Right cardiac atrium (tissue), 5 donors: ENCODE measurements at regions not wholly inside any gene's neighbourhood (a gene's known extent, or its start where the extent isn't known, plus 50 kb on each side); places are given as distances from the start of the nearest gene placed in this dataset.

ENCODE experiments used
- ATAC-seq, 2 donors: fragments of 200-7000 bp; cut with Tn5 transposase; one replicate each; pipeline versions ENCODE4 v1.8.0 to v1.9.1; 2020; ENCODE audit warnings: moderate library complexity in 2 of 2, mild to moderate bottlenecking in 1 of 2
- DNase-seq, 3 donors: peaks; one replicate each; pipeline ENCODE4 v3.0.0-alpha.2; 2020
- H3K27ac ChIP-seq: one replicate; pipeline ENCODE4 v1.5.1; 2013; ENCODE audit warnings: mild to moderate bottlenecking, low read length, control low read depth, moderate library complexity
- H3K27me3 ChIP-seq: one replicate; pipeline ENCODE4 v1.6.1; 2013; ENCODE audit not compliant: control insufficient read depth, insufficient read depth
- H3K4me1 ChIP-seq: one replicate; pipeline ENCODE4 v1.6.1; 2013; ENCODE audit warnings: low read length; ENCODE audit not compliant: control insufficient read depth, insufficient read depth
- H3K4me3 ChIP-seq: one replicate; pipeline ENCODE4 v1.5.1; 2013; ENCODE audit warnings: low read length, control low read depth
- H3K9me3 ChIP-seq: one replicate; pipeline ENCODE4 v1.6.1; 2013; ENCODE audit warnings: low read length; ENCODE audit not compliant: control insufficient read depth
- WGBS: extraction: QIAGEN DNeasy Blood & Tissue Kit; methylation state at CpG from one replicate; pipeline ENCODE4 v1.1.7; 2013; 5-methylcytosine and 5-hydroxymethylcytosine counted together
- intact Hi-C, 4 donors: fragments of 100-400 bp; cut with DNase I; formaldehyde crosslinking; loops; one replicate each; pipeline versions ENCODE4 v1.11.0 to v1.14.0; 2022 to 2023
- donor health status: healthy with polysubstance abuse.
- donor health status: DM: no; HTN: yes; CAD: no.
- donor health status: DM: no; HTN: no; CAD: no.
- donor health status: DM: no; HTN: yes; CAD: no; lungs with severe emphysema.
- donor health status: DM: yes; HTN: yes; CAD: no.

GRCh38 chr2:5041501-5041900 is 650.7 kb upstream of the SOX11 start:
- intact Hi-C loops: no loop called here
- H3K9me3 ChIP-seq: no peaks in the 10 kb centered on the region
- no peaks in the 10 kb centered on the region for H3K4me1 ChIP-seq

GRCh38 chr2:5042666-5043440 is 649.3 kb upstream of the SOX11 start:
- ATAC-seq (no peak), DNase-seq (no peak)
- Histone ChIP-seq H3K4me3 (no peak overlapping the region), H3K4me1 (no peaks in the 10 kb centered on the region), H3K27ac (no peak overlapping the region), H3K27me3 (no peaks in the 10 kb centered on the region), H3K9me3 (no peaks in the 10 kb centered on the region)
- intact Hi-C loops: no loop called here
- WGBS: 73% methylated on average over 4 of the region's 4 CpGs

More at GRCh38 chr2:5041501-5041900, 650.7 kb upstream of the SOX11 start:
- Histone ChIP-seq H3K4me3 (no peak overlapping the region), H3K27ac (no peak overlapping the region), H3K27me3 (no peaks in the 10 kb centered on the region)
- ATAC-seq (no peak), DNase-seq (no peak)
- 86% methylated on average over 2 of the region's 2 CpGs for WGBS

- H3K27ac ChIP-seq: no peak overlapping the region
- DNase-seq: no peak
- no peaks in the 10 kb centered on the region for H3K27me3 ChIP-seq
- intact Hi-C loops: no loop called here
- H3K4me1 ChIP-seq: no peaks in the 10 kb centered on the region
- WGBS: 59% methylated on average over 2 of the region's 2 CpGs
- no peak for ATAC-seq
- no peaks in the 10 kb centered on the region for H3K9me3 ChIP-seq
- H3K4me3 ChIP-seq: no peak overlapping the region
These were observed 640.9 kb upstream of the SOX11 start for GRCh38 chr2:5051300-5051699.

GRCh38 chr2:5052905-5053304 is 639.3 kb upstream of the SOX11 start:
- no peak overlapping the region for H3K4me3 ChIP-seq
- no peak for ATAC-seq
- no peak overlapping the region for H3K27ac ChIP-seq
- 77% methylated on average over 7 of the region's 7 CpGs for WGBS
- no peaks in the 10 kb centered on the region for H3K4me1 ChIP-seq
- H3K9me3 ChIP-seq: no peaks in the 10 kb centered on the region
- DNase-seq: no peak
- no peaks in the 10 kb centered on the region for H3K27me3 ChIP-seq
- intact Hi-C loops: no loop called here

- 55% methylated on average over 6 of the region's 6 CpGs for WGBS
- intact Hi-C loops: no loop called here
- no peak for ATAC-seq
These were observed 634.3 kb upstream of the SOX11 start for GRCh38 chr2:5057891-5058351.

GRCh38 chr2:5060956-5061355 is 631.2 kb upstream of the SOX11 start:
- intact Hi-C loops: no loop called here
- no peaks in the 10 kb centered on the region for H3K9me3 ChIP-seq
- no peak for ATAC-seq
- H3K4me1 ChIP-seq: no peaks in the 10 kb centered on the region
- no peaks in the 10 kb centered on the region for H3K27me3 ChIP-seq
- DNase-seq: no peak
- H3K27ac ChIP-seq: no peak overlapping the region
- H3K4me3 ChIP-seq: no peak overlapping the region
- WGBS: 81% methylated on average over 1 of the region's 1 CpG

More at GRCh38 chr2:5057891-5058351, 634.3 kb upstream of the SOX11 start:
- Histone ChIP-seq H3K4me1 (no peaks in the 10 kb centered on the region), H3K27me3 (no peaks in the 10 kb centered on the region), H3K4me3 (no peak overlapping the region), H3K27ac (no peak overlapping the region), H3K9me3 (no peaks in the 10 kb centered on the region)
- no peak for DNase-seq

GRCh38 chr2:5064687-5065086 is 627.5 kb upstream of the SOX11 start:
- 62% methylated on average over 5 of the region's 5 CpGs for WGBS
- Histone ChIP-seq H3K9me3 (no peaks in the 10 kb centered on the region), H3K27ac (no peak overlapping the region), H3K27me3 (no peaks in the 10 kb centered on the region), H3K4me3 (no peak overlapping the region), H3K4me1 (no peaks in the 10 kb centered on the region)
- no peak for ATAC-seq
- intact Hi-C loops: no loop called here
- no peak for DNase-seq

GRCh38 chr2:5067816-5068215 is 624.4 kb upstream of the SOX11 start:
- H3K27ac ChIP-seq: no peak overlapping the region
- H3K27me3 ChIP-seq: no peaks in the 10 kb centered on the region
- 84% methylated on average over 4 of the region's 4 CpGs for WGBS
- H3K9me3 ChIP-seq: no peaks in the 10 kb centered on the region
- H3K4me1 ChIP-seq: no peaks in the 10 kb centered on the region
- H3K4me3 ChIP-seq: no peak overlapping the region
- DNase-seq (no peak), ATAC-seq (no peak)
- intact Hi-C loops: no loop called here

GRCh38 chr2:5070257-5070656 is 621.9 kb upstream of the SOX11 start:
- Histone ChIP-seq H3K27me3 (no peaks in the 10 kb centered on the region), H3K9me3 (no peaks in the 10 kb centered on the region), H3K4me3 (no peak overlapping the region), H3K27ac (no peak overlapping the region), H3K4me1 (no peaks in the 10 kb centered on the region)
- 66% methylated on average over 5 of the region's 5 CpGs for WGBS
- DNase-seq: no peak
- intact Hi-C loops: no loop called here
- ATAC-seq: no peak

- intact Hi-C loops: no loop called here
- ATAC-seq (no peak), DNase-seq (no peak)
- Histone ChIP-seq H3K4me3 (no peak overlapping the region), H3K9me3 (no peaks in the 10 kb centered on the region), H3K27me3 (no peaks in the 10 kb centered on the region), H3K27ac (no peak overlapping the region), H3K4me1 (no peaks in the 10 kb centered on the region)
- 25% methylated on average over 5 of the region's 5 CpGs for WGBS
These were observed 617.5 kb upstream of the SOX11 start for GRCh38 chr2:5074733-5075132.

- H3K4me1 ChIP-seq: no peaks in the 10 kb centered on the region
- H3K27me3 ChIP-seq: no peaks in the 10 kb centered on the region
- no peaks in the 10 kb centered on the region for H3K9me3 ChIP-seq
- intact Hi-C loops: no loop called here
- no peak overlapping the region for H3K4me3 ChIP-seq
- WGBS: 82% methylated on average over 3 of the region's 3 CpGs
- no peak overlapping the region for H3K27ac ChIP-seq
- ATAC-seq (no peak), DNase-seq (no peak)
These were observed 615.6 kb upstream of the SOX11 start for GRCh38 chr2:5076599-5076998.
